ENCODE measurements at regions not wholly inside any gene's neighbourhood (a gene's known extent, or its start where the extent isn't known, plus 50 kb on each side); places are given as distances from the start of the nearest gene placed in this dataset.

GRCh38 chr19:28508666-28509065, 704.3 kb downstream of the UQCRFS1 start:
- TF ChIP-seq YY1 (IDR thresholded peaks at IDR 0.05; ENCODE audit: insufficient read depth, insufficient read length) = no peak
- no peak for TF ChIP-seq SUZ12 (IDR thresholded peaks at IDR 0.05; ENCODE audit: extremely low read depth, insufficient read depth, insufficient read length)
- TF ChIP-seq ZNF274 (IDR thresholded peaks at IDR 0.05; ENCODE audit: low read depth, low read length) = no peak

Data from NT2/D1 (cell line).